ENCODE measurements at regions not wholly inside any gene's neighbourhood (a gene's known extent, or its start where the extent isn't known, plus 50 kb on each side); places are given as distances from the start of the nearest gene placed in this dataset.

DNA sequence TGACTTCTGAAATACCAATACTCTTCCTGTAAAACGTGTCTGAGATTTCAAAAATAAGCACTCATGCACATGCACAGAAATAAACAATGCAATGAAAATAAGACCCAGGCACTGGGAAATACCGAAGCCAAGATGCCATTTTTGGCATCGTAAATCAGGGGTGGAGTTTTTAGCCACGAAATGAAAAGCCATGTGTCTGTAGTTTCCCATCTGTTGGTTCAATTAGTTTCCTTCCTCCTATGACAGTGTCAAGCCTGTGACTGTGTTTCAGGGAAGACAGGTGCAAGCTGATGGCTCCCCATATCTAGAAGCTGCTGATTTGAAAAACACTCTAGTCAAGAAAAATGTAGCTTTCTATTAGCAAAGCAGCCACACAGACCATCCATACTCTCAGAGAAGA is 480.4 kb upstream of the CAMK1G start:
- TF ChIP-seq EZH2 (IDR thresholded peaks at IDR 0.05; ENCODE audit: borderline replicate concordance, low read length) = no peak
- TF ChIP-seq CTCF (conservative IDR thresholded peaks at IDR 0.05 in 1 of 2, IDR thresholded peaks at IDR 0.05 in 1 of 2; ENCODE audit: extremely low read depth in 1 of 2, insufficient read depth in 1 of 2, low read depth in 1 of 2, low read length in 2 of 2) = no peak
